Head of caudate nucleus (tissue), 42 donors: ENCODE measurements at regions not wholly inside any gene's neighbourhood (a gene's known extent, or its start where the extent isn't known, plus 50 kb on each side); places are given as distances from the start of the nearest gene placed in this dataset.
"Not testable (repeated sequence)": the region's sequence is repeated elsewhere in the genome, so short reads cannot be mapped to it uniquely, and the experiment has no call there.

ENCODE experiments used
- DNase-seq, 42 donors: peaks; one replicate each; pipeline versions ENCODE4 v3.0.0 to v3.0.0-alpha.2; 2020 to 2021; ENCODE audit warnings: mixed read lengths in 7 of 42
- intact Hi-C: fragments of 100-400 bp; cut with DNase I; formaldehyde crosslinking; loops from one replicate; pipeline ENCODE4 v1.15.0; 2022

DNA sequence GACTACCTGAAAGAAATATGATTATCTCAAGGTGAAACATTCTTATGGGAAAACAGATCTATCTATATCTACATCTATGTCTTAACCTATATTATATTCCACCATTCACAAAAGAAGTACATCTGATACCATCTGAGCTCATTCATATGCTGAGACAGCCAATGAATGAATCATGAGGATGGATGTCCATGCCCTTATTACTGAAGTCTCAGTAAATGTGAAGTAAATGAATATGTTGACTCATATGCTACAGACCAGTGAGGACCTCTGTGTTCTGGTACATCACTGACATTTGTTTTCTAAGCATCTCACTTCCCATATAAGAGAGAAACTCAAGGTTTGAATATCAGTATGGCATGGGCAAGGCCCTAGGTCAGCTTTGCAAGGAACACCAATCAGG, 311.2 kb upstream of the TMC3 start:
- intact Hi-C loops, result no loop called here
- no peak for DNase-seq

DNA sequence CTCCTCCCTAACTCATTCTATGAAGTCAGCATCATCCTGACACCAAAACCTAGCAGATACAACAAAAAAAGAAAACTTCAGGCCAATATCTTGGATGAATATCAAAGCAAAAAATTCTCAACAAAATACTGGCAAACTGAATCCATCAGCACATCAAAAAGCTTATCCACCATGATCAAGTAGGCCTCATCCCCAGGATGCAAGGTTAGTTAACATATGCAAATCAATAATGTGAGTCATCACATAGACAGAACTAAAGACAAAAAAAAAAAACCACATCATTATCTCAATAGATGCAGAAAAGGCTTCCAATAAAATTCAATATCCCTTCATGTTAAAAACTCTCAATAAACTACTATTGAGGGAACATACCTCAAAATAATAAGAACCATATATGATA, 306.8 kb upstream of the TMC3 start:
- intact Hi-C loops, result no loop called here
- no peak for DNase-seq

DNA sequence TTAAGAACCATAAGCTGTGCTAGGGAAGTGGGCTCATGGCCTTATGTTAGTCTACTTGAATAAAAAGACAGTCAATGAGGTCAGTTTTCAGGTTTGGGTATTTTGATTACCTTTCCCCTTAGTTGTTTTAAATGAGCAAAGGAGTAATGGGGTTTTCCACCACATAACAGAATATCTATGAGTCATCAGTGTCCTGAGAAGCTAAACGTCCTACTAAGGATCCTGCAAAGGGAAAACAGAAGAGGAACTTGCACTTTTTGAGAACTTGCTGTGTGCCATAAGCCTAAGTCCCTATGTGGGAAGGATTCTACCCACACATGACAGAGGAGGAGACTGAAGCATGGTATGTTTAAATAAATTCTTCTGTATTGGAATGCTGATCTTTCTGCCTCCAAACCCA, 292.8 kb upstream of the TMC3 start:
- no peak for DNase-seq
- intact Hi-C loops, result no loop called here

DNA sequence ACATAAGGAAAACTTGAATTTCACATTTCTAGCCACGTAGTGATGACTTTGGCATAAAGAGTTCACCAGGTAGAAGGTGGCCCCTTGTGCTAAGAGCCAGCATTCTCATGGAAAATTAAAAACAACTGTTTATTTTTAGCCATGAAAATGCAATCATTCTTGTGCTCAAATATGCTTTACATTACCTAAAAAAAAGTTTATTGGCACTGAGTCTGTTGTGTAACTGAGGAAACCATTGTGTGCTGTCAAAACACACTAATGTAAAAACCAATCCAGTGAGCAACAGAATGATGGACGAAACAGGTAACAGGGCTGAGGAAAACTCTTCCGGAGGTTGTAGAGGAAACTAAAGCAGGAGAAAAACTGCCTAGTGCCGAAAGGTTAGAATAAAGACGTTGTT, 287.0 kb upstream of the TMC3 start:
- intact Hi-C loops, result no loop called here
- no peak for DNase-seq

DNA sequence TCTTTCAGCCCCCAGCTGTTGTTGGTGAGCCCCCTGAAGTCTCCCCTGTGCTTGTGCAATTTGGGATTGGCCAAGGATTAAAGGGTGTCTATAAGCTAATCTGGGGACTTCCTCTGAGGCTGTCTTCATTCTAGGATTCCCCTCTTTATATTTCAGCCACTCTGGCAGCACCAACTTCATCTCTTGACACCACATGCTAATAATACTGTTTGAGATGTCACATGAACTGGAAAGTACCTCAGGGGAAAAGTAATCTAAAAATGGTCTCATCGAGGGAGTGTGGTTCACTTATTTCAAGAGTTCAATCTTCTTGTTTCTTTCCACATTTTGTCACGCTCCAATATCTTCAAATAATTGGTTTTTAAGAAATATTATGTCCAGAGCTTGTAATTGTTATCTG, 279.2 kb upstream of the TMC3 start:
- DNase-seq, result no peak
- intact Hi-C loops, result no loop called here

DNA sequence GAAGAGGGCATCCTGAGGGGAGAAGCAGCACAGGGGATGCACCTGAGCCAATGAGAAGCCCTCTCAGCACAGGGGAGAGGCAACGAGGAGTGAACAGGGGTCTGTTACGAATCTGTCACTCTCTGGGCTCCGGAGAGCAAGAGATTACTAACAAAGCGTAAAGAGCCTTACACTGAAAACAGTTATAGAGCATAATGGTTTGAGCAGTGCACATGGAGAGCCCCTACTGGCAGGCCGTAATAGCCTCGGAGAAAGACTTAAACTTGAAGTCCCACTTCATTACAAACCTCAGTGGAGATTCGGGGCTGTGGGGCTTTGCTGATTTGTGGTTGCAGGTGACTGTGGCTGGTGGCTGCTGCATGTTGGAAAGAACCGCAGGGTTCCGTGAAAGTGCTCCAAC, 271.5 kb upstream of the TMC3 start:
- DNase-seq, result no peak
- intact Hi-C loops, result no loop called here

DNA sequence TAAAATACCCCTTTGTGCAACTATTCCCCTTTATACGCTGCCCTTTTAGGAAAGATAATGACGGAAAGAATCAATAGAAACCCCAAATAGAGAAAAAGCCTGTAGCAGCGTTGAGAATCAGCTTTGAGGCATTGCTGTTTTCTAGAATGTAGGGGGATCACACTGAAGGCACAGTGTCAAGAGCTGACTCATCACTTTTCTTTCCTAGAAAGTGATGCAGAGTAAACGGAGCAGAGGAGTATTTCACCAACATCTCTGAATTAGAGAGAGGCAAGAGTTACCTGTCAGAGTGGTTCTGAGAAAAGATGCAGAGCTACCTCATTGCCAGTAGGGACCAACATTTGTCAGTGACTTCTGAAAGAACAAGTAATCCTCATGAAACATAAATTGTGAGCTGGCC, 269.8 kb upstream of the TMC3 start:
- no peak for DNase-seq
- intact Hi-C loops, result no loop called here

DNA sequence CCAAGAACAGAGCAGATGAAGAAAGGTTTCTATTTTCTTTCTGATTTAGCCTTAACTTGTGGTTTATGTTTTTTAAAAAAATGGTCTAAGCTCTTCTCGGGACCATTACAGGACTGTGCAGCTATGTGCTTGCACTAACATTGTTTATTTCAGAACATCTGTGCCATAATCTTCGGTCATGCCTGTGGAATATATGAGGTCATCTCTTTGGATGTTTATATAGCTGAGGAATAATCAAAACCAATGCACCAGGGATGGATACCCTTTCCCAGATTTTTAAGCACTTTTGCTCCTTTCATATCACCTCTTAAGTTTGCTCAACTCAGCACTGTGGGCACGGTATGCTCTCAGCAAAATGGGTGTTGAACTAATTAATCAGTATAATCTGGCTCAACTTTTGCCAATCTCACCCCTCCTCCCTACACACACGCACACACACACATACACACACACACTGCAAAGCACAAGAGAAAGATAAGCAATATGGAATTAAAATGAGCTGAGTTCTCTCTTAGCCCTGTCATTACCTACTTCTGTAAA, 268.5 kb upstream of the TMC3 start:
- no peak for DNase-seq
- intact Hi-C loops, result no loop called here

DNA sequence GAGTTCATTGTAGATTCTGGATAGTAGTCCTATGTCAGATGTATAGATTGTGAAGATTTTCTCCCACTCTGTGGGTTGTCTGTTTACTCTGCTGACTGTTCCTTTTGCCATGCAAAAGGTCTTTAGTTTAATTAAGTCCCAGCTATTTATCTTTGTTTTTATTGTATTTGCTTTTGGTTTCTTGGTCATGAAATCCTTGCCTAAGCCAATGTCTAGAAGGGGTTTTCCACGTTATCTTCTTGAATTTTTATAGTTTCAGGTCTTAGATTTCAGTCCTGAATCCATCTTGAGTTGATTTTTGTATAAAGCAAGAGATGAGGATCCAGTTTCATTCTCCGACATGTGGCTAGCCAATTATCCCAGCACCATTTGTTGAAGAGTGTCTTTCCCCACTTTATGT, 262.1 kb upstream of the TMC3 start:
- DNase-seq, intact Hi-C loops: not testable (repeated sequence)

DNA sequence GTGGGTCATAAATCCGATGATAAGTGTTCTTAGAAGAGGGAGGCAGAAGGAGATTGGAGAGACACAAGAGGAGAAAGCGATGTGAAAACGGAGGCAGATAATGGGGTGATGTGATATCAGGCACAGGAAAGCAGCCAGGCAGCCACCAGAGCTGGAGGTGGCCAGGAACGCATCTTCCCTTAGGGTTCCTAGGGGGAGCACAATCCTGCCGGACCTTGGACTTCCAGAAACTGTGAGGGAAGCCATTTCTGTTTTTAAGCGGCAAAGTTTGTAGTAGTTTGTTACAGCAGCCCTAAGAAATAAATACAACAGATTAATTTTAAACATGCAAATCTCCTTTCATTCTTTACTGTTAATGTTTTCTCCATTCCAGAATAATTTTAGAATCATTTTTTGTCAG, 259.9 kb upstream of the TMC3 start:
- no peak for DNase-seq
- intact Hi-C loops, result no loop called here

DNA sequence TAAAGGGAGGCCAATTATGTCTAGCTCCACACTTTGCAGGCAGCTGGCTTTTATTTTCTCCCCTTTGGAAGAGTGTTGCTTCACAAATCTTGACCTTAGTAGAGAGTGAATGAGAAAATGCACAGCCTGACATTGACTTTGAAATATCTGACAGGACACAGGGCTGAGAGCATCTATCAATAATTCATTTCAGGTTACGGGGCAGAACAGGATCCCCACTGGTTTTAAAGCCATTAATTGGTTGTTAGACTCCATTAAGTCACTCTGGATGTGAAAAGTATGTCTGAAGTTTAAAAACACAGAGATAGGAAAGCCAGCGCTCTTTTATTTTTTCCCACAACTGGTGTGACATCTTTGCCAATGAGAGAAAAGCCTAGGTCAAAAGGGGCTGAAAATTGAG, 251.9 kb upstream of the TMC3 start:
- DNase-seq, result no peak
- intact Hi-C loops, result no loop called here

DNA sequence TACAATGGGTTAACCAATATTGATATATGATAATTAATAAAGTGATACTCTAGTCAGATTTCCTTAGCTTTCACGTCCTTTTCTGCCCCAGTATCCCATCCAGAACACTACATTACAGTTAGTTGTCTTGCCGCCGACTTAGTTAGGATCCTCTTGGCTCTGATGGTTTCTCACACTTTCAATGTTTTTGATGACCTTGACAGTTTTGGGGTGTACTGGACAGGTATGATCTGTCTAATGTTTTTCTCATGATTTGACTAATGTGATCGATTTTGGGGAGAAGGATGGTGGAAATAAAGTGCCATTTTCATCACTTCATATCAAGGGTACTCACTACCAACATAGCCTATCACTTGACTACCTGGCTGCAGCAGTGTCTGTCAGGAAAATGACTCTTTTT, 245.0 kb upstream of the TMC3 start:
- intact Hi-C loops, result no loop called here
- DNase-seq, result no peak

DNA sequence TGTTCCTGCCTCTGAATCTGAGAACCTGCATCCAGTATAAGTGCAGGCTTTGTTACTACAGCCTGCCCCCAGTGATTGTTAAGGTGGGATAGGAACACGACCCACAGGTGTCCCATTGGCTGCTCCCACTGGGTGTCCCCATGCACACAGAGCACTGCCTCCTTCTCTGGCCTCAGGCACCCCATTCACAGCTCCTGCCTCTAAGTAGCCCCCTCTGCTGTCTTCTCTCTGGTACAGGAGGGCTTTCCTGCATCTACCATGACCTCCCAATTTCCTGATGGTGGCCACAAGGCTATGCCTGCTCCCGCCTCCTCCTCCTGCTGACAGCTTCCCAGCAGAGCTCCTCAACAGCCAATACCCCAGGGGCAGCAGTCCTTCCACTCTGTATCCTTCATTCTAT, 238.6 kb upstream of the TMC3 start:
- intact Hi-C loops, result no loop called here
- DNase-seq, result no peak

DNA sequence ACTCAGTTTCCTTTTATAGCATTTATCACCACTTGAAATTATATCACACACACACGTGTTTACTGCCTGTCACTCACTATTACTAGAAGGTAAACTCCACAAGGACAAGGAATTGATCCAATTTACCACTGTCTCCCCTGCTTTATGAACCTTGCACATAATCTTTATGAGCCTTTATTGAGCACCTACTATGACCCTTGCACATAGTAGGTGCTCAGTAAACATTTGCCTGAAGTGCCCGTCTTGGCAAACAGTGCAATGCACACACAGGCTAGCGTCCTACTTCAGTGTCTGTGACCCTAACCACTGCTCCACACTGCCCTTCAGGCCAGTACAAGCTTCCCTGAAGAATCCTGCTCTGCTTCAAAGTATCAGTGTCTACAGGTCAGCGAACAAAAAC, 237.7 kb upstream of the TMC3 start:
- no peak for DNase-seq
- intact Hi-C loops, result no loop called here

DNA sequence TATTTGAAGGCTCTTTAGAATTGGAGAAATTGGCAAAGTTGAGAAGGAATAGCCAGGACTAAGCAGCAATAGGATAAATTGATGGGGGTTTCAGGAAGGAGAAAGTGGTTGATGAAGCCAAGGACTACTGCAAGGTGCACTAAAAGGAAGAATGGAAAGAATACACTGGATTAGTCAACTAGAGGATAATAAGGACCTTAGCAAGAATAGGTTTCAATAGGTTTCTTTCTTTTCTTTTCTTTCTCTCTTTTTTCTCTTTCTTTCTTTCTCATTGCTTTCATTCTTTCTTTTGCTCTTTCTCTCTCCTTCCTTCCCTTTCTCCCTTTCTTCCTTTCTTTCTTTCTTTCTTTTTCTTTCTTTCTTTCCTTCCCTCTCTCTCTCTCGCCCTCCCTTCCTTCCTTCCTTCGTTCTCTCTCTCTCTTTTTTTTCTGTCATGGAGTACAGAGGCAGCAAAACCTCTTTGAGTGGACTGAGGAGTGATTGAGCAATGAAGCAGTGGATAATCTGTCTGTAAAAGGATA, 234.4 kb upstream of the TMC3 start:
- DNase-seq, result no peak
- intact Hi-C loops, result no loop called here

DNA sequence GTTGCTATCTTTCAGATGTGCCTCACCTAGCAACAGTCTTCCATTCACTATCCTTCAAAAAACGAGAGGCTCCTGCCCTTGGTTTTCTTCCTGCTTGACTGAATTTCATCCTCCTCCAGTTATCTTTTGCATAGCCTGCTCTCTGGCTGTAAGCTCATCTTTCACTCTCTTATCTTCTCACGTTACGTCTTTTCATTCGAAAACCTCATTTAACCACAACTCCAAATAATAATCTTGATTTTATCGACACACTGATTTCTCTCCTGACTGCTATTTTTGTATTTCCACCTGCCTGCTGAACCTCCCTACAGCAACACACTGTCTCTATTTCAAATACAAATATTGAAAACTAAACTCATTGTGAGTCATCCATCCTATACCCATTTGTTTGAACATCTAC, 230.7 kb upstream of the TMC3 start:
- DNase-seq, result no peak
- intact Hi-C loops, result no loop called here

DNA sequence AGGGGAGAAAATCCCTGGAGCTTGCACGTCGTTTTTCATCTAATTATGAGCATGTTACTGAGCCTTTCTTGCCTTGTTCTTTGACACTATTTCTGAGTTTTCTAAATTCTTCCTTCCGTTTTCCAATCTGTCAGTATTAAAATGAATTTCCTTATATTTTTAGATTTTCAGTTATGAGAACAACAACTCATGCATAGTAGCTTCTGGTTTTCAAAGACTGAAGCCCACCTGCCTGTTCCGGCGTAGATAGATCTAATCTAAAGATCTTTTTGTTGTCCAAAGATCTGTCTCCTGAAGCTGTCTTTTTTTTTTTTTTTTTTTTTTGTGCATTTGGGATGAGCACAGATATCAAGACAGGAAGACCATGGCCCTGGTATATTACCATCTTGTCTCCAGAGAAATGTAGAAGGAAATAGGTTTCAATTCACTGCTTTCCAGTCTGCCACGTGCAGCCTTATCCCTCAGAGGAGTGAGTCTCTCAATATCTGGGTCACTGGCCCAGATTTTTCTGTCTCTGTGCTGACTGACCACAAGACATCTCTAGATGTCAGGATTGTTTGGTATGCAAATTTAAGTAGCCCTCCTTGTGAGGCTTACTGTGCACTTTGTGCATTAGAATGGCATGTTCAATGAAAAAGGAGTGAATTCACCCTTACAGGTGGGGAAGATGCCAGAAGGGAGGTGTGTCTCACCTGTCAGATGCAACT, 222.3 kb upstream of the TMC3 start:
- DNase-seq, result no peak
- intact Hi-C loops, result no loop called here

DNA sequence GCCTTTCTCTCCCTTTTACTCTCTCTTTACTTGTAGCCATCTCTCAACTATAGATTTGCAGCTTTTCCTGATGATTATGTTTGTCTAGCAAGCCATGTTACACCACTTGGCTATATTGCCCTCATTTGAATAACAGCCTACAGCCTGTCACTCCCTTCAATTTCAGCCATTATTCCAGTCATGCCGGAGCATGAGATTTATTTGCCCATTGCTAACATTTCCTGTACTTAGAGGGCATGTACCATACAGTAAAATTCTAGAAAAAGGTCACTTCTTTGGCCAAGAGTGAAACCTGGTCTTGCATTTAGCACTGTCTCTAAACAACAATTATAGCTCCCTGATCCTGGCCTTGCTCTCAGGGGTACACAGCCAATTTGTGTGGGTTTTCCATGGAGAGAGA, 221.7 kb upstream of the TMC3 start:
- intact Hi-C loops, result no loop called here
- DNase-seq, result no peak

DNA sequence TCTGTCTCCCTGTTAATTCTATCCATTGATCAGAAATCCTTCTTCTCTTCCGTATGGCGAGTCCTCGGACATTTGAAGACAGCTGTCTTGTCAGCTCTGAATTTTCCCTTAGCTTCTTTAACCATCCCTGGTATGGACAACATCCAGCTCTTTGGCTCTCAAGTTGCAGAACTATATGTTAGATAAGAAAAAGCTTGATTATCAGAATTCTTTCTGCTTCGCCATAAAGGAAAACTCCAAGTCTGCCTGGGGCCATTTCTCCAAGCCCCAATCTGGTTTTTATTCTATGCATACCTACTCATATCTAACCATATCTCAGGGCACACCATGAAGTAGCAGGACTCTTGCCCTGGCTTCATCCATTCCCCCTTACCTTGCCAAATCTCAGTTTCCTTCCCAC, 215.7 kb upstream of the TMC3 start:
- no peak for DNase-seq
- intact Hi-C loops, result no loop called here

DNA sequence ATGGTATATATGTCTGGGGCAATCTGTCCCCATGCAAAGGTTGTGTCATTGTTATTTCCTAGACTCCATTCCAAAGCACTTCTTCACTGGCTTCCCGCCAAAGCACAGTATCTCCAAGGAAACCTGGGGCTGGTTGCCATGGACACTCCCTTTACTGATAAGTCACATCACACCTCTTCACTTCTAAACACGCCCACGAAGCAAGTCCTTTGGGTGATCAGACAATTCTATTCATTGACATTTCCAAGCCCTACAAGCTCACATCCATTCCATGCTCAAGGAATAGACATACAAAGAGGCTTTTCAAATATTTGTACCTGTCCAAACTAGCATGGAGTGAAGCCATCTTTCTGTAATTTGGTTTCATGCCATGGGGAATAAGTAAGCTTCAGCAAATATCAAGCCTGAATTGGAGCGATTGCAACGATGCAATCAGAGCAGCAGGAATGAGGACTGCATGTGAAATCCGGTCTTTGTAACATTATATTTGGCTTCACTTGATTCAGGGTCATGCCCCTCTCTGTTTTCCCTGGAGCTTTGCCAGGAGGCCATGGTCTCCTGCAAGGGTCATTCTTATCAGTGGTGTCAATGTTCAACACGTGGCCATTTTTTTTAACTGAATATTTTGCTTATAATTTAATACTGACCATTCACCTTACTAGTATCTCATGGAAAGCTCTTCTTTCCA, 201.6 kb upstream of the TMC3 start:
- peak; percentile 19 to 93 (median 71) for DNase-seq
- intact Hi-C loops, result loop anchor here (10.0 kb wide), 1 partner anchor 61 kb away; no protein-coding TSS in a partner anchor
